Activated CD4-positive, alpha-beta T cell treated with anti-CD3 and anti-CD28 coated beads, Interleukin-2, amount 50 U/mL, for 24 hours (primary cell): ENCODE measurements at regions not wholly inside any gene's neighbourhood (a gene's known extent, or its start where the extent isn't known, plus 50 kb on each side); places are given as distances from the start of the nearest gene placed in this dataset.

Source experiments
- DNase-seq, 2 donors: peaks; one replicate each; pipeline ENCODE4 v3.0.0-alpha.2; 2020; ENCODE audit warnings: low read depth in 1 of 2, low spot score in 1 of 2

GRCh38 chr20:50340541-50340940 is 149.9 kb downstream of the CEBPB start:
- DNase-seq = no peak

GRCh38 chr20:50341050-50341449 is 150.4 kb downstream of the CEBPB start:
- no peak for DNase-seq

- no peak for DNase-seq
Measured at GRCh38 chr20:50341880-50342637, 151.4 kb downstream of the CEBPB start.

GRCh38 chr20:50342638-50343102 is 152.0 kb downstream of the CEBPB start:
- no peak for DNase-seq

GRCh38 chr20:50343125-50343489 is 152.5 kb downstream of the CEBPB start:
- no peak for DNase-seq

- no peak for DNase-seq
Measured at GRCh38 chr20:50343490-50344179, 153.0 kb downstream of the CEBPB start.

- no peak for DNase-seq
Measured at GRCh38 chr20:50344232-50345071, 153.8 kb downstream of the CEBPB start.

GRCh38 chr20:50345712-50346373 is 155.2 kb downstream of the CEBPB start:
- DNase-seq = no peak

- DNase-seq = no peak
Measured at GRCh38 chr20:50346374-50347283, 156.0 kb downstream of the CEBPB start.

- DNase-seq = no peak
Measured at GRCh38 chr20:50347284-50348063, 156.8 kb downstream of the CEBPB start.

GRCh38 chr20:50348096-50348495 is 157.5 kb downstream of the CEBPB start:
- DNase-seq = no peak

- no peak for DNase-seq
Measured at GRCh38 chr20:50350510-50351249, 159.5 kb upstream of the PTPN1 start.

- DNase-seq = no peak
Measured at GRCh38 chr20:50351541-50351940, 158.6 kb upstream of the PTPN1 start.

- DNase-seq = no peak
Measured at GRCh38 chr20:50353289-50353961, 156.8 kb upstream of the PTPN1 start.

GRCh38 chr20:50354721-50355589 is 155.2 kb upstream of the PTPN1 start:
- DNase-seq = no peak

- DNase-seq = no peak
Measured at GRCh38 chr20:50355590-50356524, 154.3 kb upstream of the PTPN1 start.
